ENCODE measurements at regions not wholly inside any gene's neighbourhood (a gene's known extent, or its start where the extent isn't known, plus 50 kb on each side); places are given as distances from the start of the nearest gene placed in this dataset.
A peak's percentile ranks its signal among the peaks of the same experiment; 100 is the strongest.

- peak in 3 of 56 donors; percentile 0 to 13 (median 4) for DNase-seq
Measured at GRCh38 chr5:110105692-110106091, 416.0 kb downstream of the MAN2A1 start.

GRCh38 chr5:110106750-110107149 is 417.0 kb downstream of the MAN2A1 start:
- no peak for DNase-seq

- DNase-seq: no peak
Measured at GRCh38 chr5:110108520-110108919, 418.8 kb downstream of the MAN2A1 start.

GRCh38 chr5:110109667-110110066 is 419.9 kb downstream of the MAN2A1 start:
- no peak for DNase-seq

- no peak for DNase-seq
Measured at GRCh38 chr5:110112348-110112747, 422.6 kb downstream of the MAN2A1 start.

- DNase-seq: no peak
Measured at GRCh38 chr5:110115503-110115902, 425.8 kb downstream of the MAN2A1 start.

- DNase-seq: no peak
Measured at GRCh38 chr5:110116539-110116938, 426.8 kb downstream of the MAN2A1 start.

- no peak for DNase-seq
Measured at GRCh38 chr5:110134963-110135935, 445.5 kb downstream of the MAN2A1 start.

- DNase-seq: no peak
Measured at GRCh38 chr5:110150199-110150598, 460.5 kb downstream of the MAN2A1 start.

- DNase-seq: no peak
Measured at GRCh38 chr5:110159202-110159601, 469.5 kb downstream of the MAN2A1 start.

GRCh38 chr5:110161162-110161561 is 471.4 kb downstream of the MAN2A1 start:
- no peak for DNase-seq

- DNase-seq: no peak
Measured at GRCh38 chr5:110165366-110165765, 475.6 kb downstream of the MAN2A1 start.

- no peak for DNase-seq
Measured at GRCh38 chr5:110167384-110167783, 477.7 kb downstream of the MAN2A1 start.

GRCh38 chr5:110169461-110169860 is 479.7 kb downstream of the MAN2A1 start:
- DNase-seq: no peak

- DNase-seq: no peak
Measured at GRCh38 chr5:110177729-110178128, 488.0 kb downstream of the MAN2A1 start.

GRCh38 chr5:110179321-110179720 is 489.6 kb downstream of the MAN2A1 start:
- DNase-seq: no peak

- no peak for DNase-seq
Measured at GRCh38 chr5:110194191-110194590, 504.5 kb downstream of the MAN2A1 start.

GRCh38 chr5:110195288-110195687 is 505.6 kb downstream of the MAN2A1 start:
- peak in 3 of 56 donors; percentile 2 to 15 (median 2) for DNase-seq

GRCh38 chr5:110201791-110202190 is 512.1 kb downstream of the MAN2A1 start:
- no peak for DNase-seq

- no peak for DNase-seq
Measured at GRCh38 chr5:110203661-110204060, 513.9 kb downstream of the MAN2A1 start.

GRCh38 chr5:110209401-110209800 is 517.1 kb downstream of the TMEM232 start:
- no peak for DNase-seq

- DNase-seq: no peak
Measured at GRCh38 chr5:110218981-110219380, 507.5 kb downstream of the TMEM232 start.

- DNase-seq: no peak
Measured at GRCh38 chr5:110219769-110220168, 506.7 kb downstream of the TMEM232 start.
